Body of pancreas (tissue), 4 donors: ENCODE measurements at regions not wholly inside any gene's neighbourhood (a gene's known extent, or its start where the extent isn't known, plus 50 kb on each side); places are given as distances from the start of the nearest gene placed in this dataset.

Source experiments
- POLR2A ChIP-seq, 3 donors: fragments of 450-650 bp; IDR thresholded peaks; one replicate each; pipeline ENCODE4 v1.6.1; 2016; ENCODE audit warnings: antibody characterized with exemption in 3 of 3, mild to moderate bottlenecking in 2 of 3
- TF ChIP-seq, protein P1 (sequence below), 7 experiments: fragments of 450-650 bp in 4 of 7; fragments of 200-600 bp in 3 of 7; sonication (generic) in 3 of 7; IDR thresholded peaks; one replicate each; pipeline ENCODE4 v1.5.1; 2016 to 2019; ENCODE audit warnings: antibody characterized with exemption in 7 of 7

GRCh38 chr1:106072909-106073600 is 983.4 kb upstream of the PRMT6 start:
- TF ChIP-seq, protein P1, sequence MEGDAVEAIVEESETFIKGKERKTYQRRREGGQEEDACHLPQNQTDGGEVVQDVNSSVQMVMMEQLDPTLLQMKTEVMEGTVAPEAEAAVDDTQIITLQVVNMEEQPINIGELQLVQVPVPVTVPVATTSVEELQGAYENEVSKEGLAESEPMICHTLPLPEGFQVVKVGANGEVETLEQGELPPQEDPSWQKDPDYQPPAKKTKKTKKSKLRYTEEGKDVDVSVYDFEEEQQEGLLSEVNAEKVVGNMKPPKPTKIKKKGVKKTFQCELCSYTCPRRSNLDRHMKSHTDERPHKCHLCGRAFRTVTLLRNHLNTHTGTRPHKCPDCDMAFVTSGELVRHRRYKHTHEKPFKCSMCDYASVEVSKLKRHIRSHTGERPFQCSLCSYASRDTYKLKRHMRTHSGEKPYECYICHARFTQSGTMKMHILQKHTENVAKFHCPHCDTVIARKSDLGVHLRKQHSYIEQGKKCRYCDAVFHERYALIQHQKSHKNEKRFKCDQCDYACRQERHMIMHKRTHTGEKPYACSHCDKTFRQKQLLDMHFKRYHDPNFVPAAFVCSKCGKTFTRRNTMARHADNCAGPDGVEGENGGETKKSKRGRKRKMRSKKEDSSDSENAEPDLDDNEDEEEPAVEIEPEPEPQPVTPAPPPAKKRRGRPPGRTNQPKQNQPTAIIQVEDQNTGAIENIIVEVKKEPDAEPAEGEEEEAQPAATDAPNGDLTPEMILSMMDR (IDR thresholded peaks at IDR 0.05): no peak
- TF ChIP-seq POLR2A (IDR thresholded peaks at IDR 0.05): no peak
